Liver (tissue), 8 donors: ENCODE measurements at regions not wholly inside any gene's neighbourhood (a gene's known extent, or its start where the extent isn't known, plus 50 kb on each side); places are given as distances from the start of the nearest gene placed in this dataset.

Source experiments
- DNase-seq: peaks from one replicate; pipeline ENCODE4 v3.0.0-alpha.2; 2017; ENCODE audit warnings: low spot score
- H3K27ac ChIP-seq, 2 donors: one replicate each; pipeline ENCODE4 v1.7.0; 2013; ENCODE audit warnings: inconsistent platforms in 2 of 2, low read length in 2 of 2, control low read depth in 1 of 2, low read depth in 1 of 2, mild to moderate bottlenecking in 1 of 2
- H3K27me3 ChIP-seq, 4 donors: one replicate each; pipeline versions ENCODE4 v1.6.1 to v1.7.0; 2013; ENCODE audit warnings: low read length in 3 of 4, inconsistent platforms in 1 of 4, mild to moderate bottlenecking in 1 of 4, moderate library complexity in 1 of 4; ENCODE audit not compliant: control insufficient read depth in 4 of 4, insufficient read depth in 4 of 4
- H3K36me3 ChIP-seq, 4 donors: one replicate each; pipeline versions ENCODE4 v1.6.1 to v1.7.0; 2013; ENCODE audit warnings: low read length in 3 of 4, mild to moderate bottlenecking in 3 of 4, low read depth in 1 of 4, moderate library complexity in 1 of 4; ENCODE audit not compliant: control insufficient read depth in 4 of 4, insufficient read depth in 3 of 4
- H3K4me1 ChIP-seq, 4 donors: one replicate each; pipeline versions ENCODE4 v1.6.1 to v1.7.0; 2013; ENCODE audit warnings: low read length in 3 of 4, mild to moderate bottlenecking in 3 of 4, moderate library complexity in 1 of 4; ENCODE audit not compliant: control insufficient read depth in 4 of 4, insufficient read depth in 4 of 4
- H3K4me3 ChIP-seq, 3 donors: one replicate each; pipeline versions ENCODE4 v1.6.1 to v1.7.0; 2013; ENCODE audit warnings: low read length in 3 of 3, control low read depth in 1 of 3, low read depth in 1 of 3, mild to moderate bottlenecking in 1 of 3
- H3K9ac ChIP-seq, 2 donors: one replicate each; pipeline ENCODE4 v1.7.0; 2013; ENCODE audit warnings: low read length in 2 of 2, mild to moderate bottlenecking in 2 of 2, moderate library complexity in 2 of 2, control low read depth in 1 of 2, low read depth in 1 of 2
- H3K9me3 ChIP-seq, 4 donors: one replicate each; pipeline versions ENCODE4 v1.6.1 to v1.7.0; 2013; ENCODE audit warnings: low read length in 3 of 4; ENCODE audit not compliant: control insufficient read depth in 4 of 4
- ATF3 ChIP-seq: IDR thresholded peaks from 2 replicates; pipeline ENCODE4 v1.6.1; 2016; ENCODE audit warnings: antibody characterized with exemption
- CTCF ChIP-seq: fragments of 150-350 bp; IDR thresholded peaks from 2 replicates; pipeline ENCODE4 v1.5.1; 2017; ENCODE audit warnings: improper control_type of control experiment, low read depth, low read length; ENCODE audit not compliant: missing input control
- EGR1 ChIP-seq, 2 donors: IDR thresholded peaks; 2 replicates each; pipeline ENCODE4 v1.6.1; 2016 to 2018; ENCODE audit warnings: antibody characterized with exemption in 2 of 2, low read depth in 2 of 2
- FOXA1 ChIP-seq: IDR thresholded peaks from 2 replicates; pipeline ENCODE4 v1.6.1; 2016; ENCODE audit warnings: antibody characterized with exemption
- FOXA2 ChIP-seq: IDR thresholded peaks from 2 replicates; pipeline ENCODE4 v1.6.1; 2016; ENCODE audit warnings: antibody characterized with exemption
- HNF4A ChIP-seq, 2 donors: conservative IDR thresholded peaks; 2 replicates each; pipeline ENCODE4 v1.6.1; 2016; ENCODE audit warnings: antibody characterized with exemption in 2 of 2, mild to moderate bottlenecking in 2 of 2
- HNF4G ChIP-seq: IDR thresholded peaks from 2 replicates; pipeline ENCODE4 v1.6.1; 2016; ENCODE audit warnings: antibody characterized with exemption
- JUND ChIP-seq, 2 donors: IDR thresholded peaks; 2 replicates each; pipeline ENCODE4 v1.6.1; 2016; ENCODE audit warnings: antibody characterized with exemption in 2 of 2
- MAX ChIP-seq: IDR thresholded peaks from 2 replicates; pipeline ENCODE4 v1.6.1; 2016; ENCODE audit warnings: antibody characterized with exemption
- NR2F2 ChIP-seq: IDR thresholded peaks from 2 replicates; pipeline ENCODE4 v1.6.1; 2016; ENCODE audit warnings: antibody characterized with exemption
- RAD21 ChIP-seq, 2 donors: IDR thresholded peaks; 2 replicates each; pipeline ENCODE4 v1.6.1; 2016; ENCODE audit warnings: antibody characterized with exemption in 2 of 2, mild to moderate bottlenecking in 2 of 2
- REST ChIP-seq: IDR thresholded peaks from 2 replicates; pipeline ENCODE4 v1.6.1; 2016; ENCODE audit warnings: antibody characterized with exemption, mild to moderate bottlenecking
- SP1 ChIP-seq: IDR thresholded peaks from 2 replicates; pipeline ENCODE4 v1.6.1; 2018; ENCODE audit warnings: antibody characterized with exemption, mild to moderate bottlenecking
- YY1 ChIP-seq: IDR thresholded peaks from 2 replicates; pipeline ENCODE4 v1.6.1; 2016; ENCODE audit warnings: antibody characterized with exemption, mild to moderate bottlenecking
- ZBTB33 ChIP-seq: IDR thresholded peaks from 2 replicates; pipeline ENCODE4 v1.6.1; 2016; ENCODE audit warnings: antibody characterized with exemption
- WGBS: extraction: QIAGEN DNeasy Blood & Tissue Kit; methylation state at CpG from one replicate; pipeline ENCODE4 v1.1.7; 2013; 5-methylcytosine and 5-hydroxymethylcytosine counted together
- donor health status: healthy.
- donor health status: healthy.
- donor health status: healthy.
- donor health status: healthy.
- donor health status: healthy.

- no peaks in the 10 kb centered on the region for H3K36me3 ChIP-seq
- no peak for DNase-seq
- 69% methylated on average over 2 of the region's 2 CpGs for WGBS
- H3K4me3 ChIP-seq, result no peak overlapping the region
- H3K9me3 ChIP-seq, result no peaks in the 10 kb centered on the region
- no peaks in the 10 kb centered on the region for H3K4me1 ChIP-seq
- no peak overlapping the region for H3K27ac ChIP-seq
- H3K27me3 ChIP-seq, result no peaks in the 10 kb centered on the region
- no peak for TF ChIP-seq SP1
- no peak overlapping the region for H3K9ac ChIP-seq
Observed at GRCh38 chrX:112341598-112341997, 259.0 kb upstream of the TRPC5 start.

GRCh38 chrX:112313201-112313600, 230.6 kb upstream of the TRPC5 start:
- Histone ChIP-seq H3K27ac (no peak overlapping the region), H3K36me3 (no peaks in the 10 kb centered on the region), H3K4me1 (no peaks in the 10 kb centered on the region), H3K27me3 (no peaks in the 10 kb centered on the region), H3K9me3 (no peaks in the 10 kb centered on the region), H3K4me3 (no peak overlapping the region), H3K9ac (no peak overlapping the region)
- 95% methylated on average over 1 of the region's 1 CpG for WGBS
- DNase-seq, result no peak
- TF ChIP-seq NR2F2, result no peak
- TF ChIP-seq FOXA1, result no peak
- TF ChIP-seq ZBTB33, result no peak
- no peak for TF ChIP-seq MAX
- TF ChIP-seq RAD21 (IDR thresholded peaks at IDR 0.05), result no peak
- no peak for TF ChIP-seq HNF4G
- no peak for TF ChIP-seq REST
- no peak for TF ChIP-seq EGR1 (IDR thresholded peaks at IDR 0.05; ENCODE audit: low read depth in 2 of 2)
- TF ChIP-seq ATF3, result no peak
- no peak for TF ChIP-seq JUND (IDR thresholded peaks at IDR 0.05)
- no peak for TF ChIP-seq YY1
- no peak for TF ChIP-seq HNF4A (conservative IDR thresholded peaks at IDR 0.05)
- no peak for TF ChIP-seq FOXA2
- no peak for TF ChIP-seq SP1
- no peak for TF ChIP-seq CTCF
